Spleen (tissue), 7 donors: ENCODE measurements at regions not wholly inside any gene's neighbourhood (a gene's known extent, or its start where the extent isn't known, plus 50 kb on each side); places are given as distances from the start of the nearest gene placed in this dataset.

ENCODE experiments used
- POLR2A ChIP-seq, 3 donors: fragments of 450-650 bp; IDR thresholded peaks; one replicate each; pipeline ENCODE4 v1.5.1; 2017; ENCODE audit warnings: antibody characterized with exemption in 3 of 3, mild to moderate bottlenecking in 1 of 3
- POLR2AphosphoS5 ChIP-seq, 3 donors: sonication (generic); formaldehyde crosslinking; IDR thresholded peaks; one replicate each; pipeline ENCODE4 v1.5.1; 2017; ENCODE audit warnings: antibody characterized with exemption in 3 of 3
- TF ChIP-seq, protein P1 (sequence below), 11 experiments: fragments of 200-600 bp in 7 of 11; fragments of 450-650 bp in 4 of 11; sonication (generic) in 4 of 11; IDR thresholded peaks in 8 of 11; conservative IDR thresholded peaks in 3 of 11; 1 replicate in 7 of 11; 2 replicates in 4 of 11; pipeline versions ENCODE4 v1.4.0 to v1.8.0; 2016 to 2021; ENCODE audit warnings: antibody characterized with exemption in 11 of 11, inconsistent platforms in 4 of 11, mild to moderate bottlenecking in 1 of 11
- donor health status: DM: no; HTN: no; CAD: no; lungs with moderate emphysema.
- donor health status: DM: no; HTN: no; CAD: no.
- donor health status: DM: no; HTN: no; CAD: no.

DNA sequence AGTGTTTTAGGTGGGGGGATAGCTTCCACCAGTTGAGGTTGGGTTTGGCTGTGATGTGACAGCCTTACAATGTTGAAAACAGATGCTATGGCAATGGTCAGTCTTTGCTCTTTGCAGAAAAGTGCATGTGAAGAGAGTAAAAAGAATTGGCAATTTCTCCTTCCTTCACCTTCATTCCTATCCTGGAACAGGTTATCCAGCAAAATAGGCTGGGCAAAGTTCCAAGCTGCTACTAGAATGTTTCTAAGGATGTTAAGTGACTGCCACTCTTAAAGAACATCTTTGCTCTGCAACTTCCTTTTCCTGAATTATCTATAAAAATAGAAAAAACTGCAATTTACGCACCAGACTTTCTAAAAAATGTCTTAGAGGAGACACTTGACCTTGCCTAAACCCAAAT, 50.1 kb upstream of the MYCBP2 start:
- TF ChIP-seq POLR2AphosphoS5 (IDR thresholded peaks at IDR 0.05), result no peak
- TF ChIP-seq, protein P1, sequence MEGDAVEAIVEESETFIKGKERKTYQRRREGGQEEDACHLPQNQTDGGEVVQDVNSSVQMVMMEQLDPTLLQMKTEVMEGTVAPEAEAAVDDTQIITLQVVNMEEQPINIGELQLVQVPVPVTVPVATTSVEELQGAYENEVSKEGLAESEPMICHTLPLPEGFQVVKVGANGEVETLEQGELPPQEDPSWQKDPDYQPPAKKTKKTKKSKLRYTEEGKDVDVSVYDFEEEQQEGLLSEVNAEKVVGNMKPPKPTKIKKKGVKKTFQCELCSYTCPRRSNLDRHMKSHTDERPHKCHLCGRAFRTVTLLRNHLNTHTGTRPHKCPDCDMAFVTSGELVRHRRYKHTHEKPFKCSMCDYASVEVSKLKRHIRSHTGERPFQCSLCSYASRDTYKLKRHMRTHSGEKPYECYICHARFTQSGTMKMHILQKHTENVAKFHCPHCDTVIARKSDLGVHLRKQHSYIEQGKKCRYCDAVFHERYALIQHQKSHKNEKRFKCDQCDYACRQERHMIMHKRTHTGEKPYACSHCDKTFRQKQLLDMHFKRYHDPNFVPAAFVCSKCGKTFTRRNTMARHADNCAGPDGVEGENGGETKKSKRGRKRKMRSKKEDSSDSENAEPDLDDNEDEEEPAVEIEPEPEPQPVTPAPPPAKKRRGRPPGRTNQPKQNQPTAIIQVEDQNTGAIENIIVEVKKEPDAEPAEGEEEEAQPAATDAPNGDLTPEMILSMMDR (IDR thresholded peaks at IDR 0.05 in 8 of 11, conservative IDR thresholded peaks at IDR 0.05 in 3 of 11), result no peak
- no peak for TF ChIP-seq POLR2A (IDR thresholded peaks at IDR 0.05)
